ENCODE measurements at regions not wholly inside any gene's neighbourhood (a gene's known extent, or its start where the extent isn't known, plus 50 kb on each side); places are given as distances from the start of the nearest gene placed in this dataset.

DNA sequence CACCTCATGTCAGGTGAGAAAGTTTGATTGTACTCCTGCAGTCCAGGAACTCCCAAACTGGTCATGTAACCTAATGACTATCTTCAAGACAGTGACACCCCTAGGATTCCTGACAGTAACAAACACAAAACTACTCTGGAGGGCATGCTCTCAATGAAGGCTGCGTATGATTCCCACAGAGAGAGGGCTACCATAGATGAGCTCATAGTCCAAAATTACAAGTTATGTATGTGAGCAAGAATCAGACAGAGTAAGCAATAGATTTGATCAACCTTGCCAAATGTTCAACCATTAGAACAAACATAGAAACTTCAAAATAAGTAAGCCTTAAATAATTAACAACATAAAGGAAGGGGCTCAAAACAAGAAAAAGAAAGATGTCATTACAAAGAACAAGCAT, 158.1 kb downstream of the COPRS start:
- TF ChIP-seq, protein P1, sequence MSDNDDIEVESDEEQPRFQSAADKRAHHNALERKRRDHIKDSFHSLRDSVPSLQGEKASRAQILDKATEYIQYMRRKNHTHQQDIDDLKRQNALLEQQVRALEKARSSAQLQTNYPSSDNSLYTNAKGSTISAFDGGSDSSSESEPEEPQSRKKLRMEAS (CRISPR knock-in tag; IDR thresholded peaks at IDR 0.05) = no peak
- no peak for TF ChIP-seq ZNF138 (CRISPR knock-in tag; conservative IDR thresholded peaks at IDR 0.05)

Data from WTC11 (cell line).